Gastroesophageal sphincter (tissue), 4 donors: ENCODE measurements at regions not wholly inside any gene's neighbourhood (a gene's known extent, or its start where the extent isn't known, plus 50 kb on each side); places are given as distances from the start of the nearest gene placed in this dataset.

ENCODE experiments used
- ATAC-seq: fragments of 150-250 bp; one replicate; pipeline ENCODE4 v1.9.1; 2016; ENCODE audit warnings: mild to moderate bottlenecking, moderate library complexity
- H3K27ac ChIP-seq, 4 donors: fragments of 200-600 bp; sonication (generic) in 3 of 4; 1 replicate in 3 of 4; 2 replicates in 1 of 4; pipeline ENCODE4 v1.5.1; 2016 to 2019
- H3K27me3 ChIP-seq: fragments of 200-600 bp; sonication (generic); one replicate; pipeline ENCODE4 v1.5.1; 2019
- H3K36me3 ChIP-seq, 2 donors: fragments of 200-600 bp; sonication (generic); one replicate each; pipeline ENCODE4 v1.5.1; 2019; ENCODE audit warnings: control low read depth in 1 of 2
- H3K4me1 ChIP-seq, 3 donors: fragments of 200-600 bp; sonication (generic); 1 replicate in 2 of 3; 2 replicates in 1 of 3; pipeline ENCODE4 v1.5.1; 2016 to 2019; ENCODE audit warnings: control low read depth in 2 of 3
- H3K4me3 ChIP-seq, 2 donors: fragments of 200-600 bp; sonication (generic); one replicate each; pipeline ENCODE4 v1.5.1; 2019; ENCODE audit warnings: mild to moderate bottlenecking in 1 of 2, moderate library complexity in 1 of 2
- H3K9me3 ChIP-seq, 3 donors: fragments of 200-600 bp; sonication (generic); one replicate each; pipeline ENCODE4 v1.5.1; 2017 to 2019; ENCODE audit warnings: control low read depth in 2 of 3
- EP300 ChIP-seq: sonication (generic); formaldehyde crosslinking; IDR thresholded peaks from one replicate; pipeline ENCODE4 v1.6.1; 2017; ENCODE audit warnings: antibody characterized with exemption, mild to moderate bottlenecking
- POLR2A ChIP-seq, 2 donors: fragments of 450-650 bp; IDR thresholded peaks; one replicate each; pipeline ENCODE4 v1.6.1; 2017; ENCODE audit warnings: antibody characterized with exemption in 2 of 2, mild to moderate bottlenecking in 2 of 2, moderate library complexity in 1 of 2
- POLR2AphosphoS5 ChIP-seq: sonication (generic); formaldehyde crosslinking; IDR thresholded peaks from one replicate; pipeline ENCODE4 v1.6.1; 2017; ENCODE audit warnings: antibody characterized with exemption
- WGBS, 2 donors: methylation state at CpG; one replicate each; pipeline ENCODE4 v1.1.5; 2018; ENCODE audit warnings: low coverage in 1 of 2; 5-methylcytosine and 5-hydroxymethylcytosine counted together
- TF ChIP-seq, protein P1 (sequence below), 4 experiments: fragments of 200-600 bp in 2 of 4; fragments of 450-650 bp in 2 of 4; sonication (generic) in 1 of 4; IDR thresholded peaks; one replicate each; pipeline ENCODE4 v1.5.1; 2017 to 2019; ENCODE audit warnings: antibody characterized with exemption in 4 of 4, mild to moderate bottlenecking in 2 of 4, moderate library complexity in 2 of 4

DNA sequence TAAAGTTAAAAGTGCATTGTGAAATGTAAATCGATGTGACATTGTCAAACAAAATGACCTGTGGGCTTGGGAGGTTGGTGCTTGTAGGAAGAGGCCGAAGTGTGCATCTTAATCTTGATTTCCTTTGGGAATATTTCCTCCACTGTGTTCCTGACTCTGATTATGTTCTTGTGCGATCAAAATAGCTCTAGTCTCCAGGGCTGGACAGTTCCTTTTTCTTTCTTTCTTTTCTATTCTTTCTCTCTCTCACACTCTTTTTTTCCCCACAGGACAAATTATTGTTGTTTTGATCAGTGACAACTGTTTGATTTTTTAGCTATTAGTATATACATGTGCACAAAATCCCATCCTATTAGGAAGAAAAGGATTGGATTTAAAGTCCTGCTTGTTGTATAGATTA is 347.5 kb downstream of the ZSWIM6 start:
- no peaks in the 10 kb centered on the region for H3K4me1 ChIP-seq
- 48 to 92% methylated on average over 3 of the region's 3 CpGs for WGBS, 2 donors
- H3K36me3 ChIP-seq, result no peaks in the 10 kb centered on the region
- no peaks in the 10 kb centered on the region for H3K27me3 ChIP-seq
- H3K27ac ChIP-seq, result no peak overlapping the region
- no peak overlapping the region for H3K4me3 ChIP-seq
- TF ChIP-seq POLR2AphosphoS5 (no peak), POLR2A (IDR thresholded peaks at IDR 0.05) (no peak), EP300 (no peak)
- TF ChIP-seq, protein P1, sequence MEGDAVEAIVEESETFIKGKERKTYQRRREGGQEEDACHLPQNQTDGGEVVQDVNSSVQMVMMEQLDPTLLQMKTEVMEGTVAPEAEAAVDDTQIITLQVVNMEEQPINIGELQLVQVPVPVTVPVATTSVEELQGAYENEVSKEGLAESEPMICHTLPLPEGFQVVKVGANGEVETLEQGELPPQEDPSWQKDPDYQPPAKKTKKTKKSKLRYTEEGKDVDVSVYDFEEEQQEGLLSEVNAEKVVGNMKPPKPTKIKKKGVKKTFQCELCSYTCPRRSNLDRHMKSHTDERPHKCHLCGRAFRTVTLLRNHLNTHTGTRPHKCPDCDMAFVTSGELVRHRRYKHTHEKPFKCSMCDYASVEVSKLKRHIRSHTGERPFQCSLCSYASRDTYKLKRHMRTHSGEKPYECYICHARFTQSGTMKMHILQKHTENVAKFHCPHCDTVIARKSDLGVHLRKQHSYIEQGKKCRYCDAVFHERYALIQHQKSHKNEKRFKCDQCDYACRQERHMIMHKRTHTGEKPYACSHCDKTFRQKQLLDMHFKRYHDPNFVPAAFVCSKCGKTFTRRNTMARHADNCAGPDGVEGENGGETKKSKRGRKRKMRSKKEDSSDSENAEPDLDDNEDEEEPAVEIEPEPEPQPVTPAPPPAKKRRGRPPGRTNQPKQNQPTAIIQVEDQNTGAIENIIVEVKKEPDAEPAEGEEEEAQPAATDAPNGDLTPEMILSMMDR (IDR thresholded peaks at IDR 0.05), result no peak
- no peaks in the 10 kb centered on the region for H3K9me3 ChIP-seq
- ATAC-seq, result no peak

GRCh38 chr5:61680247-61680646 is 348.2 kb downstream of the ZSWIM6 start:
- TF ChIP-seq, protein P1 (IDR thresholded peaks at IDR 0.05), result no peak
- TF ChIP-seq POLR2AphosphoS5 (no peak), POLR2A (IDR thresholded peaks at IDR 0.05) (no peak), EP300 (no peak)
- H3K4me3 ChIP-seq, result no peak overlapping the region
- ATAC-seq, result no peak
- no peaks in the 10 kb centered on the region for H3K4me1 ChIP-seq
- H3K27me3 ChIP-seq, result no peaks in the 10 kb centered on the region
- no peaks in the 10 kb centered on the region for H3K9me3 ChIP-seq
- no peak overlapping the region for H3K27ac ChIP-seq
- WGBS, 2 donors, result 77 to 88% methylated on average over 2 of the region's 2 CpGs
- no peaks in the 10 kb centered on the region for H3K36me3 ChIP-seq

- Histone ChIP-seq H3K36me3 (no peaks in the 10 kb centered on the region), H3K9me3 (no peaks in the 10 kb centered on the region), H3K4me1 (peaks cover 0 to 6% (median 6%) of the 10 kb centered on the region in 3 donors), H3K27me3 (no peaks in the 10 kb centered on the region), H3K27ac (no peak overlapping the region), H3K4me3 (no peak overlapping the region)
- no peak for ATAC-seq
- TF ChIP-seq POLR2AphosphoS5 (no peak), POLR2A (IDR thresholded peaks at IDR 0.05) (no peak), EP300 (no peak)
- TF ChIP-seq, protein P1 (IDR thresholded peaks at IDR 0.05), result no peak
- WGBS, 2 donors, result 57 to 82% methylated on average over 3 to 5 of the region's 5 CpGs
Measured at GRCh38 chr5:61683148-61683547, 351.1 kb downstream of the ZSWIM6 start.

GRCh38 chr5:61683926-61684325 is 351.9 kb downstream of the ZSWIM6 start:
- Histone ChIP-seq H3K9me3 (no peaks in the 10 kb centered on the region), H3K4me1 (peaks cover 0 to 6% (median 6%) of the 10 kb centered on the region in 3 donors), H3K27me3 (no peaks in the 10 kb centered on the region), H3K27ac (no peak overlapping the region), H3K4me3 (no peak overlapping the region), H3K36me3 (no peaks in the 10 kb centered on the region)
- no CpG with 5 or more reads among the region's 2 CpGs for WGBS, 2 donors
- no peak for ATAC-seq
- TF ChIP-seq, protein P1 (IDR thresholded peaks at IDR 0.05), result no peak
- TF ChIP-seq POLR2AphosphoS5 (no peak), EP300 (no peak), POLR2A (IDR thresholded peaks at IDR 0.05) (no peak)

DNA sequence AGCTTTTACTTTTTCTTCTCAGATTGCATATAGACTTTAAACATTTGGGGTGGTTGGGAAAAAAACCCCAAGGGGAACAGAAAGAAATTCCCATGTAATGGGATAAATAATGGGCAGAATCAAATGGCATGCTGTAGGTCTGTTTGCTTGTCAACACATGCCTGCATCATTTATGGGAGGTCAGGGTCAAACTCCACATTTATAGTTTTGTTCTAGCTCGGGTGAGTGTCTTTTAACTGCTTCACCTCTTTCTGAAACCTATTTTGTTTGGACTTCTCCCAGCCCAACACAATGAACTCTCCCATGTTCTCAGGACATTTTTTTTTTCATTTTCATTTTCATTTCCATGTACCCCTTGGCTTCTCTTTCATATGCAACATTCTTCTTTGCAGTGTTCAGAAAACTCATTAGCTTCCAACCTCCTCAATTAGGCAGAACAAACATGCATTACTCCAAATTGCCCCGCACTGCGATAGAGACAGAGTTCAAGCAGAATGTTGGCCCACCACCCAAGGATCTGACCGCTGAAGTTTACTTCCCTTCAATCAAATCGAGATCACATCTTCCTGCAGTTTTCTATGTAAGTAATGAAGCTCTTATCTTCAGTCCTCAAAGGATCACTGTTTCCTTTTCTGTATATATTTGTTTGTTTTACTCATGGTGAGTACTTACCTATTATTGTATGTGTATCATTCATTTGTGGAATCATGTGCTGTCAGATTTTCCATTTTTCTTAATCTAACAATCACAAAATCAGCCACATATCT is 354.6 kb downstream of the ZSWIM6 start:
- 55 to 60% methylated on average over 5 of the region's 5 CpGs for whole genome bisulfite sequencing, 2 donors
- Histone ChIP-seq H3K27me3 (no peaks in the 10 kb centered on the region), H3K36me3 (no peaks in the 10 kb centered on the region), H3K27ac (no peak overlapping the region), H3K4me3 (no peak overlapping the region), H3K9me3 (no peaks in the 10 kb centered on the region), H3K4me1 (peaks cover 0 to 6% (median 6%) of the 10 kb centered on the region in 3 donors)
- no peak for TF ChIP-seq POLR2AphosphoS5
- TF ChIP-seq POLR2A (IDR thresholded peaks at IDR 0.05), result no peak
- no peak for TF ChIP-seq EP300
- TF ChIP-seq, protein P1 (IDR thresholded peaks at IDR 0.05), result no peak
- ATAC-seq, result no peak
